GM19025 (cell line): ENCODE measurements at regions not wholly inside any gene's neighbourhood (a gene's known extent, or its start where the extent isn't known, plus 50 kb on each side); places are given as distances from the start of the nearest gene placed in this dataset.
"Not testable (repeated sequence)": the region's sequence is repeated elsewhere in the genome, so short reads cannot be mapped to it uniquely, and the experiment has no call there.

Experiments used
- ATAC-seq: cut with Tn5 transposase; IDR thresholded peaks from one replicate; pipeline ENCODE4 v1.9.1; 2021; ENCODE audit warnings: mild to moderate bottlenecking, low read depth, moderate library complexity; ENCODE audit not compliant: unreplicated experiment

DNA sequence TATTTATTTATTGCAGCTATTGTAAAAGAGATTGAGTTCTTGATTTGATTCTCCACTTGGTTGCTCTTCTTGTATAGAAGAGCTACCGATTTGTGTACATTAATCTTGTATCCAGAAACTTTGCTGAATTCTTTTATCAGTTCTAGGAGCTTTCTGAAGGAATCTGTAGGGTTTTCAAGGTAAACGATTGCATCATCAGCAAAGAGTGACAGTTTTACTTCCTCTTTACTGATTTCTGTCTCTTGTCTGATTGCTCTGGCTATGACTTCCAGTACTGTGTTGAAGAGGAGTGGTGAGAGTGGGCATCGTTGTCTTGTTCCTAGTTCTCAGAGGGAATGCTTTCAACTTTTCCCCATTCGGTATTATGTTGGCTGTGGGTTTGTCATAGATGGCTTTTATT, 103.1 kb downstream of the CAPZA3 start:
- not testable (repeated sequence) for ATAC-seq

DNA sequence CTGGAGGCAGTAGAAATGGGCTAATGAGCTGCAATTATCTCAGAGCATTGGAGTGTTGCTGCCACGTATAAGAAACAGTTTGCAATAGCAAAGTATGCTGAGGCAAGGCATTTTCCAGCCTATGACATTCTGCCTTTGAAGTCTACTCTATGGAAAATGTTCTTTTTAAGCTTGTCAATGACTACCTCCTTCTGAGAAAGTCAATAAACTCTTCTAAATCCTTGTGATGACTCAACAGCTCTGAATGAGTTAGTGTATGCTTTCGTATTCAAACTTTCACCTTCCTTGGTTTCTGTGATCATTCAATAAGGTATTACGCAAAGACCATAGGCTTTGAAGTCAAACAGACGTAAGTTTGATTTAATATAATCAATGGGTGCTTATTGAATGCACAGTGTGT, 111.2 kb downstream of the CAPZA3 start:
- no peak for ATAC-seq

- ATAC-seq = no peak
These were observed 111.8 kb downstream of the CAPZA3 start for GRCh38 chr12:18849761-18850160.

DNA sequence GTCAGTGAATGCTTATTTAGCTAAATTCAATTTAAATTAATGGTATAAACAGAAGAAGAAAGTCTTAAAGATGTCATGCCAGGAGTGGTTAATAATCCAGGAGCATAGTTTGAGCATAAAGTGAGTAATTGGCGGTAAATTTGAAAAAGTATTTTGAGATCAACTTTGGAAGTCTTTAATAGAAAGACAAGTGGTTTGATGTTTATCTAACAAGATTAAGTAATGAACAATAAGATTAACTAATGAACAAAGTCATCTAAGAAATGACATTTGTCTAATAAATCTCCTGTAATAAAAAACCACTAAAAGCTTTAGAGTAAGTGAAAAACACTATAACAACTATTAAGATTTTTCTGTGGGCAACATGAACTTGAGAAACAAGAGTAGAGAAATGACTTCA, 112.8 kb downstream of the CAPZA3 start:
- ATAC-seq = no peak

DNA sequence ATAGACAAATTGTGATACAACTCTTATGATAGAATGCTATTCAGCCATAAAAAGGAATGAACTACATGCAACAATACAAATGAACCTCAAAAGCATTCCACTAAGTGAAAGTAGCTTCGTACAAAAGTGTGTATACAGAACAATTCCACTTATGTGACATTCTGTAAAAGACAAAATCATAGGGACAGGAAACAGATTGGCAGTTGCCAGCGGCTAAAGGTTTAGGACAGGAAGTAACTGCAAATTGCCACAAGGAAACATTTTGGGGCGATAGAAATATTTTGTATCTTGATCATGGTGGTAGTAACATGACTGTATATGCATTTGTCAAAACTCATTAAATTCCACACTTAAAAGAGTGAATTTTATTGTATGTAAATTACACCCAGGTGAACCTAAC, 113.4 kb downstream of the CAPZA3 start:
- no peak for ATAC-seq

GRCh38 chr12:18853570-18854366, 115.8 kb downstream of the CAPZA3 start:
- no peak for ATAC-seq

GRCh38 chr12:18857656-18858055, 119.7 kb downstream of the CAPZA3 start:
- no peak for ATAC-seq

DNA sequence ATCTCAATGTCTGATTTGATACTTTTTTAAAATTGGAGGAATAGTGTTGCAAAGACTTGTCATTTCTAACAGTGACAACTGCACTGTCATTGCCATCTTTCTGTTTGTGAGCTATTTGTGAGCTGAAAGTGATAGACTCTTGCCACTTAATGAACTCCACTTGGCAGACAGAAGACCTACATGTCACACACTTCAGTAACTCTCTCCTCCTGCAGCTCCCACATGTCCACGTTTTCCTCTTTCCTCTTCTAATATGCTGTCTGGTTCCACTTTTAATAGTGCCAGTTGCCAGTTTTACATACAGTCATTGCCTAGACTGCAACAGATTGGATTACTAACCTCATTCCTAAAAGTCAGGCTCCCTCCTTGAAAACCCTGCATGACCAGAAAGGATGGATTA, 121.5 kb downstream of the CAPZA3 start:
- no peak for ATAC-seq

GRCh38 chr12:18861287-18861858, 123.5 kb downstream of the CAPZA3 start:
- ATAC-seq = no peak

- ATAC-seq = no peak
These were observed 126.0 kb downstream of the CAPZA3 start for GRCh38 chr12:18863769-18864500.

DNA sequence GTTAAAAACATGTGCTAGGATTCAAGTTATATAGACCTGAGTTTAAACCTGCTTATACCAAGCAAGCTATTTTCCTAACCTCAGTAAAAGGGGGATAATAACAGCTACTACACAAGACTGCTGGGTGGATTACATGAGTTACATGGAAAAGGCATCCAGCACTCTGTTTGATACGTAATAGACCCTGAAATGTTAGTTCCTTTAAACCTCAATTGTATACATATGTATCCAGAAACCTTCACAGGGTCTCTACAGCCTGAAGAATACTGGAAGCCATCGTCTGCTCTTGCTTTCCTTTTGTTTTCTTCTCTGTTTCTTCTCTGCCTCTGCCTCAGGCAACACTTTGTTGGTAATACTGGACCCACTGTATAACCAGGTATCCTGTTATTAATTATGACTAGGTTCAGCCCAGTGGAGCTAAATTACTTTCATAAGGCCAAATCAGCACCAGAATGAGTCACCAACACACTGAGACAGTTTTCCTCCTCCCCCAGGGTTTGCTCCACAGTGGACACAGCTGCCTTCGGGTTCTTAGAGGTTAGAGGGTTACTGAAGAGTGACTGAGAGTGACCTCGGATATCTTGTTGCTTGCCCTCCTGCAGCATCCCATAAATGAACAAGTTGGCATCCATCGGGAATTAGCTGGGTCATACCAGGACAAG, 127.1 kb downstream of the CAPZA3 start:
- no peak for ATAC-seq

DNA sequence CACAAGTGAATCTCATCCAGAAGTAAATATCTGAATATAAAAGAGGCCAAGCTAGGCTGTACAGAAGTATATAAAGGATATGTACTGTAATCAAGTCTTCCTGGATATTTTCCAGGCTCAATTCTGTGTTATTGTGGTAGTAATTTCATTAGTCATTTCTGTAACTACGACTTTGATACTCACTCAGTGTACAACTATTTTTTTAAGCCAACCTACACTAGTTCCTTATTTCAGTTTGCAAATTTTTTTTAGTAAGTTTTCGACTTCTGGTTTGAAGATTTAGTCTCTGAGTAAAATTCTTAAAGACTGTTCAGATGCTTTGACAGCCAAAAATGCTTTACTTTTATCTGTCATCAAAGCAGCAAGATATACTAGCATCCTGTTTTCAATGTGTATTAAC, 130.8 kb downstream of the CAPZA3 start:
- ATAC-seq = no peak

GRCh38 chr12:18872770-18873169, 134.9 kb downstream of the CAPZA3 start:
- ATAC-seq = no peak

DNA sequence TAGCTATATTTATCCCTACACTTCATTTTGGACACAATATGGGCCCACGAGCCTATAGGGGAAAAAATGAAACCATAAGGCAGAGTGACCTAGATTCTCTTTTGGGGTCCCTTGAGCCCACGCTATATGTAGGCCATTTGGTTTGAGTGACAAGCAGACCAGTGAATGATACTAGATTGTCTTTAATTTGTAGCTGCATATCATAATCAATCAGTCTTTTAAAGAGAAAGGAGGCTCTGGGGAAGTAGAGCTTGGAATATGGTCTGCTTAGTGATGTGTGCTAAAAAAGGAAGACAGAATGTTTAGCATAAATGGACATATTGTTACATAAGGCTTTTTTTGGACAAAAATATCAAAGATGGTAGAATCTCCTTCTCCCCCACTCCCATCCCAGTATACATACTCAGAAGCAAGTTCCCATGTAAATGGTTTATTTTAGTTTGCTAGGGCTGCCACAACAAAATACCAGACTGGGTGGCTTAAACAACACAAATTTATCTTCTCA, 140.8 kb downstream of the CAPZA3 start:
- ATAC-seq = no peak

- no peak for ATAC-seq
These were observed 144.8 kb downstream of the CAPZA3 start for GRCh38 chr12:18882690-18883089.

DNA sequence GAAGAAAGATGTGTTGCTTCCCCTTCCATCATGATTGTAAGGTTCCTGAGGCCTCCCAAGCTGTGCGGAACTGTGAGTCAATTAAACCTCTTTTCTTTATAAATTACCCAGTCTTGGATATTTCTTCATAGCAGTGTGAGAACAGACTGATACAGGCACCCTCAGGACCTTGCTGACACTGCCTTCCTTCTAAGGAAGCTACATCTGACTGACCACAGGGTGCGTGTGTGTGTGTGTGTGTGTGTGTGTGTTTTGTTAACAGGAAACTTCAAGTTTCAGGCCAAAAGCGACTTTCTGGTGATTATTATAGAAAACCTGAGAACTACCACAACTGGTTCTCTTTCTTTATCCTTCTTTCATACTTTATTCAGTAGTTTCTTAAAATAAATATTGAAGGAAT, 149.0 kb downstream of the CAPZA3 start:
- ATAC-seq = no peak

GRCh38 chr12:18887368-18887767, 149.4 kb downstream of the CAPZA3 start:
- no peak for ATAC-seq

DNA sequence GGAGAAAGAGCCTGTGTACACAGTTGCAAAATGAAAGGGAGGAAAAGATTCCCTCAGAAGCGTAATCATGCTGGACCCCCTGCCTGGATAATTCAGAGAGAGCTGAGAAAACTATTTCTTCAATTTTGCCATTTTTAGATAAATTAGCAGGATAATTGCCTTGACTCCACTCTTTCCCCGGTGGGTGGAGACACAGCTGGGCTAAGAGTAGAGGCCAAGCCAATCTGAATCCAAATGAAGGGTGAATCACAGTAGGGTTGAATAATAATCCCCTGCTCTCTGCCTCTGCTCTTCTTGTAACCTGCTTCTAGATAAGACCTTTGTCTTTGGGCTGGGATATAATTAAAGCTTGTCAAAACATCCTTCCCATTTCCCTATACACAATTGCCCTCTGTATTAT, 150.1 kb downstream of the CAPZA3 start:
- ATAC-seq = no peak

DNA sequence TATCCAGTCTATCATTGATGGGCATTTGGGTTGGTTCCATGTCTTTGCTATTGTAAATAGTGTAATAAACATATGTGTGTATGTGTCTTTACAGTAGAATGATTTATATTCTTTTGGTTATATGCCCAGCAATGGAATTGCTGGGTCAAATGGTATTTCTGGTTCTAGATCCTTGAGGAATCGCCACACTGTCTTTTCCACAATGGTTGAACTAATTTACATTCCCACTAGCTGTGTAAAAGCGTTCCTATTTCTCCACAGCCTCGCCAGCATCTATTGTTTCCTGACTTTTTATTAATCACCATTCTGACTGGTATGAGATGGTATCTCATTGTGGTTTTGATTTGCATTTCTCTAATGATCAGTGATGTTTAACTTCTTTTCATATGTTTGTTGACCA, 152.7 kb downstream of the CAPZA3 start:
- not testable (repeated sequence) for ATAC-seq

GRCh38 chr12:18895540-18895939, 157.6 kb downstream of the CAPZA3 start:
- no peak for ATAC-seq

- no peak for ATAC-seq
These were observed 158.0 kb downstream of the CAPZA3 start for GRCh38 chr12:18895946-18896345.
